DMS79 (cell line): ENCODE measurements at regions not wholly inside any gene's neighbourhood (a gene's known extent, or its start where the extent isn't known, plus 50 kb on each side); places are given as distances from the start of the nearest gene placed in this dataset.

ENCODE experiments used
- DNase-seq: peaks from one replicate; lab custom pipeline; 2025; lab: John Stamatoyannopoulos, UW

GRCh38 chr22:47817380-47817779 is 1054.9 kb downstream of the TBC1D22A start:
- no peak for DNase-seq

- DNase-seq = no peak
Measured at GRCh38 chr22:47816863-47817210, 1054.4 kb downstream of the TBC1D22A start.

- no peak for DNase-seq
Measured at GRCh38 chr22:47816121-47816862, 1053.8 kb downstream of the TBC1D22A start.

- no peak for DNase-seq
Measured at GRCh38 chr22:47814474-47814873, 1052.0 kb downstream of the TBC1D22A start.

GRCh38 chr22:47813661-47814060 is 1051.2 kb downstream of the TBC1D22A start:
- no peak for DNase-seq

- DNase-seq = no peak
Measured at GRCh38 chr22:47811971-47812370, 1049.5 kb downstream of the TBC1D22A start.

GRCh38 chr22:47810505-47811500 is 1048.4 kb downstream of the TBC1D22A start:
- no peak for DNase-seq

GRCh38 chr22:47808886-47809620 is 1046.6 kb downstream of the TBC1D22A start:
- DNase-seq = no peak

GRCh38 chr22:47808236-47808635 is 1045.8 kb downstream of the TBC1D22A start:
- DNase-seq = no peak

GRCh38 chr22:47807506-47807905 is 1045.1 kb downstream of the TBC1D22A start:
- DNase-seq = no peak

- no peak for DNase-seq
Measured at GRCh38 chr22:47806894-47807293, 1044.4 kb downstream of the TBC1D22A start.

GRCh38 chr22:47805394-47805935 is 1043.0 kb downstream of the TBC1D22A start:
- no peak for DNase-seq

GRCh38 chr22:47804281-47804680 is 1041.8 kb downstream of the TBC1D22A start:
- no peak for DNase-seq

- no peak for DNase-seq
Measured at GRCh38 chr22:47802421-47802820, 1040.0 kb downstream of the TBC1D22A start.

GRCh38 chr22:47801541-47802245 is 1039.2 kb downstream of the TBC1D22A start:
- DNase-seq = no peak

- no peak for DNase-seq
Measured at GRCh38 chr22:47798229-47798628, 1035.8 kb downstream of the TBC1D22A start.

GRCh38 chr22:47797342-47797945 is 1035.0 kb downstream of the TBC1D22A start:
- no peak for DNase-seq

GRCh38 chr22:47796128-47796908 is 1033.9 kb downstream of the TBC1D22A start:
- no peak for DNase-seq

GRCh38 chr22:47795477-47796127 is 1033.2 kb downstream of the TBC1D22A start:
- DNase-seq = no peak

- DNase-seq = no peak
Measured at GRCh38 chr22:47794851-47795250, 1032.4 kb downstream of the TBC1D22A start.
